NCI-H1092 treated with DMSO at 0.1 percent for 48 hours (cell line): ENCODE measurements at regions not wholly inside any gene's neighbourhood (a gene's known extent, or its start where the extent isn't known, plus 50 kb on each side); places are given as distances from the start of the nearest gene placed in this dataset.
"Not testable (repeated sequence)": the region's sequence is repeated elsewhere in the genome, so short reads cannot be mapped to it uniquely, and the experiment has no call there.

ENCODE experiments used
- DNase-seq: peaks from one replicate; lab custom pipeline; 2025; lab: John Stamatoyannopoulos, UW

DNA sequence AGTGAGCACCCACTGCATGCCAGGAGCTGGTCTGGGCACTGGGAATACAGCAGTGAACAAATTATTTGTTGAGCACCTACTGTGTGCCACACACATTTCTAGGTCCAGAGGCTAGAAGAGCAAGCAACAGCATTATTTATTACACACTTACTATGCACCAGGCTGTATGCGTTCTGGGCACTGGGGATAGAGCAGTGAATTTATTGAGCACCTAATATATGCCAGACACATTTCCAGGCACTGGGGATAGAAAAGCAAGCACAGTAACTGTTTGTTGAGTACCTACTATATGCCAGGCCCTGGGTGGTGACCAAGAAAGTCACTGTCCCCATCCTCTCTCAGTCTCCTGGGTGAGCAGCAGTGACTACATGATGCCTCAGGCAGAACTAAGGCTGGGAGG lies 107.5 kb upstream of the NCOR2 start:
- no peak for DNase-seq

- DNase-seq, result no peak
These were observed 106.6 kb upstream of the NCOR2 start for GRCh38 chr12:124673801-124674617.

- DNase-seq, result not testable (repeated sequence)
These were observed 101.9 kb upstream of the NCOR2 start for GRCh38 chr12:124669271-124669721.

DNA sequence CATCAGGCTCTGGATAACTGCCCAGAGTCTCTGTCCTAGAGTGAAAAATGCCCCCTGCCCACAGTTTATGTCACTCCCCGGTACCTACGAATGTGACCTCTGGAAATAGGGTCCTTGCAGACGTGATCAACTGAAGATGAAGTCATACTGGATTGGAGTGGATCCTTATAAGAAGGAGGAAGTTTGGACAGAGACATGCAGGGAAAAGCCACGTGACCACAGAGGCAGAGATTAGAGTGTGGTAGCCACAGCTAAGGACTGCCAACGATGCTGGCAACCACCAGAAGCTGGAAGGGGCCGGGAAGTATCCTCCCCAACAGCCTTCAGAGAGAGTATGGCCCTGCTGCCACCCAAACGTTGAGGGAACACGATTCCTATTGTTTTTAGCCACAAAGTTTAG lies 101.2 kb upstream of the NCOR2 start:
- DNase-seq, result no peak

- peak; percentile 59 for DNase-seq
These were observed 100.3 kb upstream of the NCOR2 start for GRCh38 chr12:124667506-124668326.

- DNase-seq, result no peak
These were observed 99.4 kb upstream of the NCOR2 start for GRCh38 chr12:124666722-124667259.

DNA sequence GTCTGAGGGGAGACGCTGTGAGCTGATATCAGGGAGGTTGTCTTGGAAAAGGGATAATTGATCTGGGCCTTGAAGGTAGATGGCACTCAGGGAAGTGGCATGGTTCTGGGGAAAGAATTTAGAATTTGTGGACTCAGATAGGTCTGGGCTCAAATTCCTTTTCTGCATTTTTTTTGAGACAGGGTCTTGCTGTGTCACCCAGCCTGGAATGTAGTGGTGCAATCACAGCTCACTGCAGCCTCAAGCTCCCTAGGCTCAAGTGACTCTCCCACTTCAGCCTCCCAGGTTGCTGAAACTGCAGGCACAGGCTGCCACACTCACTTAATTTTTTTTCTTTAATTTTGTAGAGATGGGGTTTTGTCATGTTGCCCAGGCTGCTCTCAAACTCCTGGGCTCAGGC lies 98.1 kb upstream of the NCOR2 start:
- DNase-seq, result no peak

DNA sequence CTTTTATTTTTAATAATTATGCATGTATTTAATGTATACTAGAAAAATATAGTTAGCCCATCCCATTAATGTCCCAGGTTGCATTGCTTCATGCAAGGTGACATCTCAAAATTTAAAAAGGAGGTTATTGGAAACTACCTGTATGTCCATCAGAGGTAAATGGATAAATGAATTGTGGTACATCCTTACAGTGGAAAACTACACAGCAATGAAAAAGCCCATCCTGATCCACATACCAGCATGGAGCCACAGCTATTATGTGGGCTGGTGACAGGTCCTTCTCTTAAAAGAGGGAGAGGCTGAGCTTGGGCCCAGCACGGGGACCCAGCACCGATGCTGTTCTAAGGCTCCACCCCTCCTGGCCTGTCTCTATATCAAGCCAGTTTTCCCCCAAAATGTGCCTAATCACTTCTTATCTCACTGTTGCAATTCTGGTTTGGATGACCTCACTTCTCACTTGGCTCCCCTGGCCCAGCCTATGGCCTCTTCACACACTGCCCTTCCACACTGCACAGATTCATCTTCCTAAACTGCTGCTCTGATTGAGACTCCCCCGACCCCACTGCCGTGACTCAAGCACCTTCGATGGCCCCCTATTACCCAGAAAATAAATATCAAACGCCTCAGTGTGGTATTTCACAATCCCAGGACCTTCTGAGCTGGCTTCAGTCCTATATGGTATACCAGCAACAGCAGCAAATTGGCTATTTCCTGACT lies 97.1 kb upstream of the NCOR2 start:
- DNase-seq, result no peak

DNA sequence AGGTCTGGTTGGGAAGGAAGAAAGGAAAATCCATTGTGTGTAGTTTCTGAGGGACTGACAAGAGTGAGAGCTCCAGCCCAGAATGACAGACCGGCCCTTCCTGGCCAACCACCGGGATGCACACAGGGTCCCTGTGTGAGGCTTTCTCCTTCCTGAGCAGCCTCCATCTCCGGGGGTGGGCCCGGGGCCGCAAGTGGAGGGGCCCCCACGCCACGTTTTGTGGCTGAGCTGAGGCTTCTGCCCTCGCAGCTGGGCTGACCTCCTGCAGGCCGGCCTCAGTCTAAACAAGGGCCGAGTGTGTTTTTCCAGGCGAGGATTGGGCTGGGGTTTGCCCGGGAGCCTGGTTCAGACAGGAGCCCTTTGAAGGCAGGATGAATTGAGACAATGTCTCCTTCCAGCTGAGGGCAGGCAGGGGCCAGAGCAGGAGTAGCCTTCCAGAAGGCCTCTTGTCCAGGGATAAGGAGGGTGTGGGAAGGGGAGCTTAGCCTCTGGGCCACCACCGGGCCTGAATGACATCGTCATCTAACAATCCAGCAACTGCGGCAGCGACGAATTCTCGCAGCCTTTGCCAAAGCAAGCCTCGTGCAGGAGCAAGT lies 96.5 kb upstream of the NCOR2 start:
- no peak for DNase-seq

GRCh38 chr12:124663206-124663605 lies 95.8 kb upstream of the NCOR2 start:
- DNase-seq, result no peak

- DNase-seq, result no peak
These were observed 93.9 kb upstream of the NCOR2 start for GRCh38 chr12:124661341-124661740.

- peak; percentile 57 for DNase-seq
These were observed 93.4 kb upstream of the NCOR2 start for GRCh38 chr12:124660851-124661250.

DNA sequence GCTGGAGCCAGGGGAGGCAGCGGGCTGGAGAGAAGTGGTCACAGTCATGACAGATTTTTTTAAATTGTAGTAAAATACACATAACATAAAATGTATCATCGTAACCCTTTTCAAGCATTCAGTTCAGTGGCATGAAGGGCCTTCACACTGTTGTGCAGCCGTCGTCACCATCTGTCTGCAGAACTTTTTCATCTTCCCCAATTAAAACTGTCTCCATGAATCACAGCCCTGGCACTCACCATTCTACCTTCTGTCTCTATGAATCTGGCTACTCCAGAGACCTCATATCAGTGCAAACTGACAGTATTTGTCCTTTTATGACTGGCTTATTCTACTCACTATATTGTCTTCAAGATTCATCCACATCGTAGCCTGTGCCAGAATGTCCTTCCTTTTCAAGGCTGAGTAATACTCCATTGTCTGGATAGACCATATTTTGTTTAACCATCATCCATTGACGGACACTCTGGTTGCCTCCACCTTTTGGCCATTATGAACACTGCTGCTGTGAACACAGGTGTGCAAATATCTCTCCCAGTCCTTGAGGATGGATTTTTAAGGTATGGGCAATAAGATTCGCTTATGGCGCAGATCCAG lies 91.5 kb upstream of the NCOR2 start:
- no peak for DNase-seq

DNA sequence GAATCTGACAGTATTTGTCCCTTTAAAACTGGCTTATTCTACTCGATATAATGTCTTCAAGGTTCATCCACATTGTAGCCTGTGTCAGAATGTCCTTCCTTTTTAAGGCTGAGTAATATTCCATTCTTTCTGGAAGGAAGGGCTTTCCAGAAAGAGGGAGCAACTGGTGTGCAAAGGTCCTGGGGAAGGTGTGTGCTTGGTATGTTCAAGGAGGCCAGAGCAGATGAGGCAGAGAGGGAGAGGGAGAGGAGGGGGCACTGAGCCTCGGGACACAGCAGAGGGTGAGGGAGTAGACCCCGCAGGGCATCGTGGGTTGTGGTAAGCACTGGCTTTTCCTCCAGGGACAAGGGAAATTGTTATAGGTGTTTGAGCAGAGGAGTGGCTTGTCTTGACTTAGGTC lies 90.9 kb upstream of the NCOR2 start:
- DNase-seq, result no peak

DNA sequence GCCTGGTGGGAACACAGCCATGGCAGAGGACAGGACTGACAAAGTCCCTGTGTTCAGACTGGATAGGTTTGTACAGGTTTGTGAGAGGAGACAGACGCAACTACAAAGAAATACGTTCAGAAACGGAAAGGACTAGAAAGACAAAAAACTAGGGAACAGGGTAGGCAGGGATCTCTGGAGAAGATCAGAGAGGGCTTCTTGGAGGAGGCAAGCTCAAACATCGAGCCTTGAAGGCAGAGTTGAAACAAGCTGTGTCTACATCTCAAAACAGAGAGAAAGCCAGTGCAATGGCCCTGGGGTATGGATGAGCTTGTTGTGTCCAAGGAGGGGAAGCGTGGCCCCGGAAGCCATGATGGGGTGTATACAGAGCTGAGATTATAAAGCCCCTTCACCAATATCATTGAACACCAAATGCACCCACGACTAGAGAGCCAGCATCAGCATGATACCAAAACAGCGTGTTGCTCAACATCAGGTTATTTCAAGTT lies 89.6 kb upstream of the NCOR2 start:
- DNase-seq, result peak; percentile 7

GRCh38 chr12:124655698-124656516 lies 88.5 kb upstream of the NCOR2 start:
- DNase-seq, result peak; percentile 95

GRCh38 chr12:124655048-124655697 lies 87.8 kb upstream of the NCOR2 start:
- DNase-seq, result peak; percentile 95

- no peak for DNase-seq
These were observed 87.2 kb upstream of the NCOR2 start for GRCh38 chr12:124654666-124655047.

GRCh38 chr12:124653169-124653931 lies 85.9 kb upstream of the NCOR2 start:
- no peak for DNase-seq
